ENCODE measurements at regions not wholly inside any gene's neighbourhood (a gene's known extent, or its start where the extent isn't known, plus 50 kb on each side); places are given as distances from the start of the nearest gene placed in this dataset.

- H3K4me1 ChIP-seq (ENCODE audit: control insufficient read depth in 1 of 2, insufficient read depth in 2 of 2, low read length in 2 of 2): no peaks in the 10 kb centered on the region
- intact Hi-C loops (cut with micrococcal nuclease): no loop called here
- H3K9ac ChIP-seq (ENCODE audit: low read length): no peak overlapping the region
- no peaks in the 10 kb centered on the region for H3K36me3 ChIP-seq (ENCODE audit: control insufficient read depth in 1 of 2, insufficient read depth in 2 of 2, low read length in 2 of 2)
- BruUV-seq (replicated peaks): no TSS peak
- DNase-seq (ENCODE audit: low read depth, low spot score) (no peak), ATAC-seq (no peak)
- TF ChIP-seq SRF (IDR thresholded peaks at IDR 0.05; ENCODE audit: low read depth) (no peak), EZH2phosphoT487 (IDR thresholded peaks at IDR 0.05; ENCODE audit: borderline replicate concordance) (no peak), CEBPB (IDR thresholded peaks at IDR 0.05; ENCODE audit: low read depth) (no peak)
- H3K27ac ChIP-seq (ENCODE audit: low read depth, low read length): no peak overlapping the region
- no peak overlapping the region for H3K4me2 ChIP-seq (ENCODE audit: low read length)
- H2AFZ ChIP-seq (ENCODE audit: low read depth, low read length, poor library complexity, severe bottlenecking): no peak overlapping the region
- H3K27me3 ChIP-seq (ENCODE audit: insufficient read depth, low read length): no peaks in the 10 kb centered on the region
- H3K4me3 ChIP-seq (replicated peaks in 1 of 2; ENCODE audit: low read depth in 1 of 2, low read length in 2 of 2): no peak overlapping the region
- H4K20me1 ChIP-seq (ENCODE audit: insufficient read depth): no peaks in the 10 kb centered on the region
- ChIA-PET CTCF (no interaction called here), RAD21 (ENCODE audit: low non-redundant PET in 1 of 2, low total read pairs in 2 of 2, uncharacterized antibody in 2 of 2, unreplicated experiment in 2 of 2) (no interaction called here), POLR2A (no interaction called here)
- no peaks in the 10 kb centered on the region for H3K9me3 ChIP-seq (ENCODE audit: control insufficient read depth in 1 of 2, insufficient read depth in 1 of 2, low read depth in 1 of 2, low read length in 2 of 2)
- H3K79me2 ChIP-seq (ENCODE audit: insufficient read depth, low read length): no peaks in the 10 kb centered on the region
- no peaks in the 10 kb centered on the region for H3K9me2 ChIP-seq (ENCODE audit: insufficient read depth)
Observed at GRCh38 chr2:145543155-145543554, 1023.2 kb upstream of the ZEB2 start.

- no peak for DNase-seq (ENCODE audit: low read depth, low spot score)
- ChIA-PET CTCF (no interaction called here), POLR2A (no interaction called here), RAD21 (ENCODE audit: low non-redundant PET in 1 of 2, low total read pairs in 2 of 2, uncharacterized antibody in 2 of 2, unreplicated experiment in 2 of 2) (no interaction called here)
- intact Hi-C loops (cut with micrococcal nuclease): no loop called here
- Histone ChIP-seq H3K36me3 (ENCODE audit: control insufficient read depth in 1 of 2, insufficient read depth in 2 of 2, low read length in 2 of 2) (no peaks in the 10 kb centered on the region), H3K79me2 (ENCODE audit: insufficient read depth, low read length) (no peaks in the 10 kb centered on the region), H2AFZ (ENCODE audit: low read depth, low read length, poor library complexity, severe bottlenecking) (no peak overlapping the region), H3K4me3 (replicated peaks in 1 of 2; ENCODE audit: low read depth in 1 of 2, low read length in 2 of 2) (no peak overlapping the region), H3K9me2 (ENCODE audit: insufficient read depth) (no peaks in the 10 kb centered on the region), H3K27ac (ENCODE audit: low read depth, low read length) (no peak overlapping the region), H3K9ac (ENCODE audit: low read length) (no peak overlapping the region), H3K9me3 (ENCODE audit: control insufficient read depth in 1 of 2, insufficient read depth in 1 of 2, low read depth in 1 of 2, low read length in 2 of 2) (no peaks in the 10 kb centered on the region), H3K4me2 (ENCODE audit: low read length) (no peak overlapping the region), H3K4me1 (ENCODE audit: control insufficient read depth in 1 of 2, insufficient read depth in 2 of 2, low read length in 2 of 2) (no peaks in the 10 kb centered on the region), H3K27me3 (ENCODE audit: insufficient read depth, low read length) (no peaks in the 10 kb centered on the region), H4K20me1 (ENCODE audit: insufficient read depth) (no peaks in the 10 kb centered on the region)
- BruUV-seq (replicated peaks): no TSS peak
- TF ChIP-seq YY1 (IDR thresholded peaks at IDR 0.05; ENCODE audit: extremely low read depth, insufficient replicate concordance, low read depth, low read length) (no peak), POLR2A (IDR thresholded peaks at IDR 0.05; ENCODE audit: borderline replicate concordance, extremely low read depth, insufficient read depth, insufficient read length) (no peak), SIN3A (IDR thresholded peaks at IDR 0.05; ENCODE audit: low read depth) (no peak), CEBPB (IDR thresholded peaks at IDR 0.05; ENCODE audit: low read depth) (no peak), CTCF (IDR thresholded peaks at IDR 0.05 in 2 of 3, conservative IDR thresholded peaks at IDR 0.05 in 1 of 3; ENCODE audit: borderline replicate concordance in 1 of 3, insufficient read depth in 1 of 3, low read depth in 2 of 3, low read length in 2 of 3) (no peak), CBX3 (IDR thresholded peaks at IDR 0.05; ENCODE audit: low read depth) (no peak), MAX (IDR thresholded peaks at IDR 0.05) (no peak), REST (IDR thresholded peaks at IDR 0.05; ENCODE audit: low read depth) (no peak), FOSL1 (IDR thresholded peaks at IDR 0.05; ENCODE audit: low read depth) (no peak), POLR2AphosphoS5 (IDR thresholded peaks at IDR 0.05; ENCODE audit: low read depth, low read length) (no peak), ZFX (IDR thresholded peaks at IDR 0.05) (no peak)
- no peak for ATAC-seq
Observed at GRCh38 chr2:145541028-145541427, 1021.1 kb upstream of the ZEB2 start.
